Globus pallidus (tissue), 1 donor: ENCODE measurements at regions not wholly inside any gene's neighbourhood (a gene's known extent, or its start where the extent isn't known, plus 50 kb on each side); places are given as distances from the start of the nearest gene placed in this dataset.
"Not testable (repeated sequence)": the region's sequence is repeated elsewhere in the genome, so short reads cannot be mapped to it uniquely, and the experiment has no call there.

Experiments
- DNase-seq: peaks from one replicate; pipeline ENCODE4 v3.0.0-alpha.2; 2015; ENCODE audit warnings: low spot score

GRCh38 chr12:23084236-23084995, 459.4 kb downstream of the ETNK1 start:
- DNase-seq, result no peak

DNA sequence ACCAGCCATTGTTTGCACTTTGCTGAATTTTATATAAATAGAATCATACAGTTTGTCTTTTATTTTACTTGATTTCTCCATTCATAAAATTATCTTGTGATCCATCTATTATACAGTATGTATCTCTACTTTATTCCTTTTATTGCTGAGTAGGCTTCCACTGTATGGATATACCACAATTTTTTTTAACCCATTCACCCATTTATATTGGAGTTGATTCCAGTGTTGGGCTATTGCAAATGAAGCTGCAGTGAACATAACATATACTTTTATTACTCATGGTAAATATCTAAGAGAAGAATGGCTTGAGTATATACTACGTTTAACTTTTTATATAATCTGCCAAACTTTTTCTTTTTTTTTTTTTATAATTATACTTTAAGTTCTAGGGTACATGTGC, 463.6 kb downstream of the ETNK1 start:
- DNase-seq, result no peak

DNA sequence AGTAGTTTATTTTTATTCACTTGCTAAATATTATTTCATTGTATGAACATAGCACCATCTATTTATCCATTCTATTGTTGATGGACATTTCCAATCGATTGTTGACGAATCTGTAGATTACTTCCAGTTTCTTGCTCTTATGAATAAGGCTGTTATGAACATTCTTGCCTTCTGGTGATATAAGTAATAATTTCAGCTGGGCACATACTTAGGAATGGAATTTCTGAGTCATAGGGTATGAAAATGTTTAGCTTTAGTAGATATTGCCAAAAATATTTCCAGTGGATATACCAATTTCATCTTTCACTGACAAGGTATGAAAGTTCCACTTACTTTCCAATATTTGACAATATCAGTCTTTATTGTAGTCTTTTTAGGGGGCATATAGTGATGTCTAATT, 468.5 kb downstream of the ETNK1 start:
- DNase-seq, result no peak

GRCh38 chr12:23096321-23096720, 471.4 kb downstream of the ETNK1 start:
- no peak for DNase-seq

- no peak for DNase-seq
Measured at GRCh38 chr12:23098110-23098509, 473.1 kb downstream of the ETNK1 start.

DNA sequence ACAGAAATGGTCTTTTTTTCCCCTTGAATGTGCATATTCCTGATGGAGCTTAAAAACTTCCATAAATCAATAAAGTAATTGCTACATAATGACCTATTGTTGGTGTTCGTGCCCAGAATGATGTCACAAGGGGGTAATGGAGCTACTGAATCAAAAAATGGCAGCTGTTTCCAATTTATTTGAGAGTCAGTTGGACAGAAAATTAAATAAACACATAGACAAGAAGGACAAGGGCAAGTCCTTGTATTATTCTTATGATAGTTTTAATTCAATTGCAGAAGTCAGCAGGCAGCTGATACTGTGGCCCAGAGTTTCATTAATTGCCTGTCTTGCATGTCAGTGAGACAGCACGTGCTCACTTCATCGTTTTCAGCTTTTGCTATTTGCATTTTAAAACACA, 473.5 kb downstream of the ETNK1 start:
- DNase-seq, result no peak

- no peak for DNase-seq
Measured at GRCh38 chr12:23099104-23099503, 474.1 kb downstream of the ETNK1 start.

GRCh38 chr12:23099604-23100003, 474.6 kb downstream of the ETNK1 start:
- no peak for DNase-seq

DNA sequence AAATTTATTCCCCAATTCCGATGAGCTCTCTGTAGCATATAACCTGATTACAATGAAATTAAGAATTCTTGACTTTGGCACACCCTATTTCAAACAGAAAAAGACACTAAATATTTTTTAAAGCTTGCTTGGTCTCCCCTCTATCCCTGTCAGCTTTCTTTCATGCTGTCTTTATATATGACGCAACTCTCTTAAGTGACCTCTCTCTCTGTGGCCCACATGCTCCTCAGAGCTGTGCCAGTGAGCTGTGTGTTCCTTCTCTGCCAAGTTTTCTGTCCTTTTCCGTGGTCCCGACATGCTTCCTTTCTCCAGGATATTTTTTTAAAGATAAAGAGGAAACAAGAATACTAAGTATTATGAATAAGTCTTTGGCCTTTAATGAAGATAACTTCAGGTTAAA, 484.0 kb downstream of the ETNK1 start:
- no peak for DNase-seq

DNA sequence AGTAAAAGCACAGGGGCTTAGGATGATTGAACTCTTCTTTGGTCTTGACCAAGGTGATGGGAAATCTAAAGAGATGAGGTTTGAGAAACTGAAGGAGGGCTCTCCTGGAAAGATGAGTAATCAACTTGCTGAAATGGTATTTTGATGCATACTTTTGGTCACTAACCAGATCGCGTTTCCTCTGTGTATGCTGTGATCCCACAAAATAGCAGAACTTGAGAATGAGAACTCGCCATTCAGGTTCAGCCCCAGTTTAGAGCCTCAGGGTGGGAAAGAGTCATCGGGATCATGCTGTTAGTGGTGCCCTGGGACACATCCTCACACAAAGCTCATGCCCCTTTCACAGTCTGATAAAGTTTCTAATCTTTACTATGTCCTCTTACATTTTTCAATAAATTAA, 488.8 kb downstream of the ETNK1 start:
- no peak for DNase-seq

DNA sequence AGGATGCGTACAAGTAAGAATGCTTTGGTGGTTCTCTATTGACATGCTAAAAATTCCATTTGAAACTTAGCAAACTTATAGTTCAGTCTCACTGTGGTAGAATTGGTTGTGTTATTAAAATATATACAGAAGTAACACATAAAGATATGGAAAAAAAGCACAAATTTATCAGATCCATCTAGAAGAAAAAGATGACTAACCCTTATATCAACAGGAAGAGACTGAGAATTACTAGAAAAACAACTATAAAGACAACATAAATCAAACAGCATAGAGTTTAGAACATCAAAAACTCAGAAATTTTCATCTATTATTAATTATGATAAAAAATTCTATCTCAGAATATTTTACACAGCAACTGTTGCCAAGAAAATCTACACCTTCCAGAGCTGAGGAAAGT, 491.0 kb downstream of the ETNK1 start:
- DNase-seq, result no peak

GRCh38 chr12:23126794-23127193, 501.8 kb downstream of the ETNK1 start:
- DNase-seq, result no peak

- DNase-seq, result no peak
Measured at GRCh38 chr12:23127701-23128100, 502.7 kb downstream of the ETNK1 start.

DNA sequence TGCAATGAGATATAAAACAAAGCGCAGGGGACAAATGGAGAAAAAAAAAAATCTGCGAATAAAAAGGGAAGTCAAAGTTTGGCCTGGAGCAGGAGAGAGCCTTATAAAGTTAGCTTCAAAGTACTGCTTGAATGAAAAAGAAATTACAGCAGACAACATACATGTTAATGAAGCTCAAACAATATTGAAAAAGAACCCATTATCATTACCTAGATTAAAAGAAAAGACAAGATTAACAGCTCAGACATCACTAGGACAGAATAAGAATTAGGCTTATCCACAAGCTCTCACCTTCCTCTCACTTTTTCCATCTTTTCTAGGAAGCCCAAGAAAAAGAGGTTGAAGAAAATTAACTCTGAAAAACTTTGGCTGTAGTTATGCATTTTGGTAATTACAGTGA, 503.5 kb downstream of the ETNK1 start:
- no peak for DNase-seq

- no peak for DNase-seq
Measured at GRCh38 chr12:23132357-23132756, 507.4 kb downstream of the ETNK1 start.

DNA sequence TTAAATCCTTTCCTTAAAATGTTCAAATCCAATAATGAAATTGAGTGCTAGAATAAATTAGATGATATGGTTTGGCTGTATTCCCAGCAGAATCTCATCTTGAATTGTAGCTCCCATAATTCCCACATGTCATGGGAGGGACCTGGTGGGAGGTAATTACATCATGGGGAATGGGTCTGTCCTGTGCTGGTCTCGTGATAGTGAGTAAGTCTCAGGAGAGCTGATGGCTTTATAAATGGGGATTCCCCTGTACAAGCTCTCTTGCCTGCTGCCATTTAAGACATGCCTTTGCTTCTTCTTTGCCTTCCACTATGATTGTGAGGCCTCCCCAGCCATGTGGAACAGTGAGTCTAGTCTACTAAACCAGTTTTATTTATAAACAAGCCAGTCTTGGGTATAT, 508.5 kb downstream of the ETNK1 start:
- DNase-seq, result no peak

DNA sequence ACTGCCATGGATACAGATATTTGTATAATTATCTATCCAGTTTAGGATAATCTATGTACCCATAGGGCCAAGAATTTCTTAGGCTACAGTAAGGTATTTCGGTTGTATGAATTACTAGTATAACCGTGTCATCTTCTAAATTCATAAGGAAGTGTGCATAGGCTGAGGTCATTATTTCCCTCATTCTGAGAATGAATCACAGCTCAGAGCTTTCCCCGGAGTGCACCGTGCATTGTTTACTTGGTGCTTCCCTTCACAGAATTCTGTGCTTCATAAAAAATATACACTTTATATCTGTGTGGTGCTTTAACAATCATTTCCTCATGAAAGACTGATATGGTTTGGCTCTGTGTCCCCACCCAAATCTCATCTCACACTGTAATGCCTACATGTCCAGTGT, 514.1 kb downstream of the ETNK1 start:
- no peak for DNase-seq

DNA sequence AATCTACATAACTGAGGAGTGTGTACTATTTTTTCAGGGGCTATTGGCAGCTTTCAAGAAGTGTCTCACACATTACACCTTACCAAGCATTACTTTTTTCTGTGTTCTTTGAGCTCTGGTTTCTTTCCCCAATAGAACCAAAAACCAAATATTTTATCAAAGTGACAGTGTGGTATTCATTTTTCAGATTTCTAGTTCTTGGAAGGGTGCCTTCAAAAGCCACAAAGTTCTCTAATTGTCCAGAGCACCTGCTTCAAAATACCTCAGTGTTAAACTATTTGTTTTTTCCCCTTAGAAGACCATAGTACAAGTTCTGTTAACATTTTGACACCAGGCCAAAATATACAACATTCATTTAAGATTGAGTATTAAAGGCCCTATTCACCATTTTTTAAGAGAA, 515.7 kb downstream of the ETNK1 start:
- no peak for DNase-seq

DNA sequence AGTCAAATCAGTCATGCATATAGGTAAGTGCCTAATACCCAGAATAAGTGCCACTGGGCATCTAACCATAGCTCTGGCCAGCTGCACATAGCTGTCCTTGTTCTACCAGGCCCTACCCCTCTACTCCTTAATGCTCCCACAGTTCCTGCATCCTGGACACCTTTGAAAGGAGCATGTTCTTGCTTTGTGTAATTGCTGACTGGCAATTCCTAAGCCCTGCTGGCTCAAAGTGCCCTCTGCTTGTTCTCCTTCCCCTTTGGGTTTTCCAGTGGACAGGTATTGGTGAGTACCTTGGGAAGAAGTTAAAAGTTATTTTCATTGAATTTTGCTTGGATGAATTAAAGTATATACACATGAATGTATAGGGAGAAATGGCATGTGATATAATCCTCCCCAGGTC, 516.4 kb downstream of the ETNK1 start:
- DNase-seq, result no peak

DNA sequence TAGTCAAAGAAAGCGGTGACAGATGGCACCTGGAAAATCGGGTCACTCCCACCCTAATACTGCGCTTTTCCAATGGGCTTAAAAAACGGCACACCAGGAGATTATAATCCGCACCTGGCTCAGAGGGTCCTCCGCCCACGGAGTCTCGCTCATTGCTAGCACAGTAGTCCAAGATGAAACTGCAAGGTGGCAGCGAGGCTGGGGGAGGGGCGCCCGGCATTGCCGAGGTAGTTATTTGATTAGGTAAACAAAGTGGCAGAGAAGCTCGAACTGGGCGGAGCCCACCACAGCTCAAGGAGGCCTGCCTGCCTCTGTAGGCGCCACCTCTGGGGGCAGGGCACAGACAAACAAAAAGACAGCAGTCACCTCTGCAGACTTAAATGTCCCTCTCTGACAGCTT, 521.1 kb downstream of the ETNK1 start:
- not testable (repeated sequence) for DNase-seq

DNA sequence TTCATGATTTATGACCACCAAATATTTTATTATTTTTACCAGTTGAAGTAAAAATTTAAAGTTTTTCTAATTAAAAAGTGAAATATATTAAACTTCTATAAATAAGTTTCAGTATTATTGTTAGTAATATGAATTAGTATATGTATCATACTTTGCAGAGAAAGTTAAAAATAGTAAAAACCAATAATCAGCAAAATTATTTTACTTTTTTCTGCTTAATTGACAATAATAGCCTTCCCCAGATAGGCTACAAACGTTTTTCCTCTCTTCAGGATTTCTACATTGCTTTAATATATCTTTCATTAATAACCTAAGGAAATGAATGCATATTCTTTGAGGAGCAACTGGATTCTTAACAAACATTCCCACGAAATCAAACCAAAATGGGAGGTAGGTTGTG, 543.5 kb downstream of the ETNK1 start:
- DNase-seq, result no peak

DNA sequence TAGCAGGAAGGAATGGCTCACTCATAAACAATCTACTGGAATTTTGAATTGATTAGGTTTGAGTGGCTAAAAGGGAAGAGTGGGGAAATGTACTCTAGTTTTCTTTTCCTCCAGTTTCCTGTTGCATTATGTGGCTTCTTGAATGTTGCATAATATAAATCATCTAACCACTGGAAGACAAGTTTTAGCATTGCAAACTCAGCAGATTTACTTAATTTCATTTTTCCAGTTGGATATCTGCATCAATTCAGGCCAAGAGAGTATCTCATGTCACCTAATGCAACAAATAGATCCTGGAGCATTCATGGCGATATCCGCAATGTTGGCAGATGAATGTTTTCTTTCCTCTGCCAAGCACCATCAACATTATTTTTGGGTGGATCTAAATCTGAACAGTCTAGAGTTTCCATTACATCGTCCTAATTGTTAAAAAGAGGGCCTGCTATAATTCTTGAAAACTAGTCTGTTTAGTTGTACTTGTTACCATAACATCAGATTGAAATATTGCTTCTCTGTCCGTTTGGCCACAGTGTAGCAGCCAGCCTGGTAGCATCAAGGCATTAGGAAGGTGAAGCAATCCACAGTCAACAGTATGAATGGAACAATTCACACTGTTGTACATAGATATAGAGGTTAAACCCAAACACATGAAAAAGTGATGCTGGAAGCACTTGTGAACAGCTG, 544.2 kb downstream of the ETNK1 start:
- DNase-seq, result no peak

GRCh38 chr12:23169696-23170013, 544.7 kb downstream of the ETNK1 start:
- DNase-seq, result no peak

GRCh38 chr12:23174917-23175316, 549.9 kb downstream of the ETNK1 start:
- no peak for DNase-seq
